ENCODE measurements at regions not wholly inside any gene's neighbourhood (a gene's known extent, or its start where the extent isn't known, plus 50 kb on each side); places are given as distances from the start of the nearest gene placed in this dataset.

GRCh38 chr11:101215069-101215468 lies 85.5 kb upstream of the PGR start:
- TF ChIP-seq SP1 (IDR thresholded peaks at IDR 0.05) (no peak), PKNOX1 (IDR thresholded peaks at IDR 0.05) (no peak), FOXM1 (IDR thresholded peaks at IDR 0.05; ENCODE audit: borderline replicate concordance) (no peak), SUZ12 (IDR thresholded peaks at IDR 0.05) (no peak), ARNT (IDR thresholded peaks at IDR 0.05) (no peak), FOXK2 (IDR thresholded peaks at IDR 0.05) (no peak), TARDBP (IDR thresholded peaks at IDR 0.05) (no peak), CTBP1 (IDR thresholded peaks at IDR 0.05; ENCODE audit: borderline replicate concordance) (no peak), FOXA1 (IDR thresholded peaks at IDR 0.05) (no peak), LEF1 (IDR thresholded peaks at IDR 0.05; ENCODE audit: borderline replicate concordance) (no peak), L3MBTL2 (conservative IDR thresholded peaks at IDR 0.05) (no peak), HDGF (IDR thresholded peaks at IDR 0.05; ENCODE audit: borderline replicate concordance) (no peak), ELF4 (IDR thresholded peaks at IDR 0.05) (no peak), BHLHE40 (IDR thresholded peaks at IDR 0.05; ENCODE audit: borderline replicate concordance) (no peak), NFRKB (IDR thresholded peaks at IDR 0.05) (no peak), ZNF384 (IDR thresholded peaks at IDR 0.05) (no peak)
- ChIA-PET POLR2A (no interaction called here), CTCF (no interaction called here)
- no peak for DNase-seq (ENCODE audit: extremely low spot score)

DNA sequence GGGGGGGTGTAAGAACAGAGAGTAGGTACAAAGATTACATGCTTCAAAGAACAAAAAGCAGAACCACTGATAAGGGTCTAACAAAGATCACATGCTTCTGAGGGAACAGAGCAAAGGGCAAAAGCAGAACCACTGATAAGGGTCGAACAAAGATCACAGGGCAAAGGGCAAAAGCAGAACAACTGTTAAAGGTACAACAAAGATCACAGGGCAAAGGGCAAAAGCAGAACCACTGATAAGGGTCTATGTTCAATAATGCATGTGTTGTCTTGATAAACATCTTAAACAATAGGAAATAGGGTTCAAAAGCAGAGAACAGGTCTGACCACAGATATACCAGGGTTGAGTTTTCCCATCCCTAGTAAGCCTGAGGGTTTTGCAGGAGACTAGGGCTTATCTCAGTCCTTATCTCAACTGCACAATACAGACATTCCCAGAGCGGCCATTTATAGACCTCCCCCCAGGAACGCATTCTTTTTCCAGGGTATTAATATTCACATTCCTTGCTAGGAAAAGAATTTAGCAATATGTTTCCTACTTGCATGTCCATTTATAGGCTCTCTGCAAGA lies 81.9 kb upstream of the PGR start:
- TF ChIP-seq SUZ12 (IDR thresholded peaks at IDR 0.05) (no peak), L3MBTL2 (conservative IDR thresholded peaks at IDR 0.05) (no peak), ZNF384 (IDR thresholded peaks at IDR 0.05) (no peak), CTBP1 (IDR thresholded peaks at IDR 0.05; ENCODE audit: borderline replicate concordance) (no peak), SP1 (IDR thresholded peaks at IDR 0.05) (no peak), LEF1 (IDR thresholded peaks at IDR 0.05; ENCODE audit: borderline replicate concordance) (no peak), HDGF (IDR thresholded peaks at IDR 0.05; ENCODE audit: borderline replicate concordance) (no peak), FOXM1 (IDR thresholded peaks at IDR 0.05; ENCODE audit: borderline replicate concordance) (no peak), PKNOX1 (IDR thresholded peaks at IDR 0.05) (no peak), FOXK2 (IDR thresholded peaks at IDR 0.05) (no peak), NFRKB (IDR thresholded peaks at IDR 0.05) (no peak)
- ChIA-PET POLR2A (no interaction called here), CTCF (no interaction called here)
- no peak for DNase-seq (ENCODE audit: extremely low spot score)

DNA sequence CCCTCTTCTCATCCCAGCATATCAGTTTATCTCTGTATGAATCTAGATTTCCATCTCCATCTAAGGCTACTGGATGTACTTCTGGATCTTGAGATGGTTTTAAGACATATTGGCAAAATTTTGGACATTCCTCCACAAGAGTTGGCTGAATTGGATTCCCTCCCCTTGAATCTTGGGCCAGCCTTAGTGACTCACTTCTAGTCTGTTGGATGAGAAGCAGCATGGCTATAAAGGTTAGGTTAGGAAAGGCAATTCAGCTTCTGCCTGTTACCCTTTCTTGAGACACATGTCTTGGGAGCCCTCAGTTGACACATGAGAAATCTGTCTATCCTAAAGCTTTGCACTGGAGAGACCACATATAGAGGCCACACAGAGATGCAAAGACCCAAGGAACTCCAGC lies 73.0 kb upstream of the PGR start:
- TF ChIP-seq TARDBP (IDR thresholded peaks at IDR 0.05) (no peak), BHLHE40 (IDR thresholded peaks at IDR 0.05; ENCODE audit: borderline replicate concordance) (no peak), FOXM1 (IDR thresholded peaks at IDR 0.05; ENCODE audit: borderline replicate concordance) (no peak), L3MBTL2 (conservative IDR thresholded peaks at IDR 0.05) (no peak), ELF4 (IDR thresholded peaks at IDR 0.05) (no peak), FOXK2 (IDR thresholded peaks at IDR 0.05) (no peak), LEF1 (IDR thresholded peaks at IDR 0.05; ENCODE audit: borderline replicate concordance) (no peak), HDGF (IDR thresholded peaks at IDR 0.05; ENCODE audit: borderline replicate concordance) (no peak), SUZ12 (IDR thresholded peaks at IDR 0.05) (no peak), PKNOX1 (IDR thresholded peaks at IDR 0.05) (no peak), SP1 (IDR thresholded peaks at IDR 0.05) (no peak), ARNT (IDR thresholded peaks at IDR 0.05) (no peak)
- ChIA-PET CTCF (no interaction called here), POLR2A (no interaction called here)
- DNase-seq (ENCODE audit: extremely low spot score) = no peak

GRCh38 chr11:101199416-101199815 lies 69.8 kb upstream of the PGR start:
- DNase-seq (ENCODE audit: extremely low spot score) = no peak
- ChIA-PET CTCF (interaction anchor here (0.6 kb wide), 1 partner anchor 212 kb away, joined by 4 read pairs; no protein-coding TSS in a partner anchor), POLR2A (no interaction called here)
- TF ChIP-seq ZNF384 (IDR thresholded peaks at IDR 0.05) = no peak
- TF ChIP-seq FOXM1 (IDR thresholded peaks at IDR 0.05; ENCODE audit: borderline replicate concordance) = no peak
- TF ChIP-seq LEF1 (IDR thresholded peaks at IDR 0.05; ENCODE audit: borderline replicate concordance) = no peak
- TF ChIP-seq HDGF (IDR thresholded peaks at IDR 0.05; ENCODE audit: borderline replicate concordance) = no peak
- no peak for TF ChIP-seq ARNT (IDR thresholded peaks at IDR 0.05)
- no peak for TF ChIP-seq ELF4 (IDR thresholded peaks at IDR 0.05)
- TF ChIP-seq L3MBTL2 (conservative IDR thresholded peaks at IDR 0.05) = no peak

- POLR2A ChIA-PET = no interaction called here
- CTCF ChIA-PET = no interaction called here
- no peak for TF ChIP-seq L3MBTL2 (conservative IDR thresholded peaks at IDR 0.05)
- no peak for TF ChIP-seq PKNOX1 (IDR thresholded peaks at IDR 0.05)
- TF ChIP-seq HDGF (IDR thresholded peaks at IDR 0.05; ENCODE audit: borderline replicate concordance) = no peak
- no peak for TF ChIP-seq NFRKB (IDR thresholded peaks at IDR 0.05)
- TF ChIP-seq TARDBP (IDR thresholded peaks at IDR 0.05) = no peak
- DNase-seq (ENCODE audit: extremely low spot score) = no peak
Observed at GRCh38 chr11:101195294-101195693, 65.7 kb upstream of the PGR start.

GRCh38 chr11:101188801-101189200 lies 59.2 kb upstream of the PGR start:
- TF ChIP-seq ELF4 (IDR thresholded peaks at IDR 0.05) (no peak), L3MBTL2 (conservative IDR thresholded peaks at IDR 0.05) (no peak), HDGF (IDR thresholded peaks at IDR 0.05; ENCODE audit: borderline replicate concordance) (no peak), FOXM1 (IDR thresholded peaks at IDR 0.05; ENCODE audit: borderline replicate concordance) (no peak), NFRKB (IDR thresholded peaks at IDR 0.05) (no peak), SUZ12 (IDR thresholded peaks at IDR 0.05) (no peak), ZNF384 (IDR thresholded peaks at IDR 0.05) (no peak), ARNT (IDR thresholded peaks at IDR 0.05) (no peak), BHLHE40 (IDR thresholded peaks at IDR 0.05; ENCODE audit: borderline replicate concordance) (no peak), CTBP1 (IDR thresholded peaks at IDR 0.05; ENCODE audit: borderline replicate concordance) (no peak), FOXK2 (IDR thresholded peaks at IDR 0.05) (no peak), FOXA1 (IDR thresholded peaks at IDR 0.05) (no peak), SP1 (IDR thresholded peaks at IDR 0.05) (no peak), TARDBP (IDR thresholded peaks at IDR 0.05) (no peak), PKNOX1 (IDR thresholded peaks at IDR 0.05) (no peak), LEF1 (IDR thresholded peaks at IDR 0.05; ENCODE audit: borderline replicate concordance) (no peak)
- no peak for DNase-seq (ENCODE audit: extremely low spot score)
- CTCF ChIA-PET = no interaction called here

More at GRCh38 chr11:101188801-101189200, 59.2 kb upstream of the PGR start:
- POLR2A ChIA-PET = no interaction called here

Data from HEK293T (cell line).